Lower leg skin (tissue), 3 donors: ENCODE measurements at regions not wholly inside any gene's neighbourhood (a gene's known extent, or its start where the extent isn't known, plus 50 kb on each side); places are given as distances from the start of the nearest gene placed in this dataset.

Source experiments
- CTCF ChIP-seq, 3 donors: fragments of 450-650 bp; IDR thresholded peaks; one replicate each; pipeline ENCODE4 v1.5.1; 2016; ENCODE audit warnings: antibody characterized with exemption in 3 of 3, mild to moderate bottlenecking in 3 of 3, moderate library complexity in 2 of 3
- POLR2A ChIP-seq, 2 donors: fragments of 450-650 bp; IDR thresholded peaks; one replicate each; pipeline ENCODE4 v1.6.1; 2016 to 2017; ENCODE audit warnings: antibody characterized with exemption in 2 of 2, mild to moderate bottlenecking in 1 of 2, moderate library complexity in 1 of 2

GRCh38 chr5:103793595-103794182 is 231.1 kb upstream of the NUDT12 start:
- TF ChIP-seq CTCF (IDR thresholded peaks at IDR 0.05) (no peak), POLR2A (IDR thresholded peaks at IDR 0.05) (no peak)
